ENCODE measurements at regions not wholly inside any gene's neighbourhood (a gene's known extent, or its start where the extent isn't known, plus 50 kb on each side); places are given as distances from the start of the nearest gene placed in this dataset.

DNA sequence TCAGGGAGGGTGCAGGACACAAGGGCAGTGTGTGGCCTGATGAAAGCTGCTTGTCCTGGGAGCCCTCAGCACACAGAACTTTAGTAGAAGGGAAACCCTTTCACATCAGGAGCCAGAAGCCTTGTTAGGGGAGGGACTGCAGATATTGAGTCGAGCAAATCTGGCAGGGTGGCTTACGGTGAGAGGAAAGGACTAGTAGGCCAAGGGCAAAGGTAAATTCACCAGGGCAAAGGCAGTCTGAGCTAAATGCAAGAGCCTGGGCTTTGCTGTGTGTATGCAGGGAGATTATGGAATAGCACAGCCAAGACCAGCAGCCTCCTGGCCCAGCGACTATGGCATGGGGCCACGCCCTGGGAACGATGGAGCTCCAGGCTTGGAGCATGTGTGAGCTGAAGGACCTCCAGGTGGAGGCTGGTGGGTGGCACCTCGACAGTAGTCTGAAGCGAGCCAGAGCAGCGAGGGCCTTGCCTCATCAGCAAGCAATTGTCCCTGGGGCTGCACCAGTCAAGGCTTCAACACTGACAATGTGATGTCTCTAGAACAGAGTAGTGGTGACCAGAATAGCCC, 76.1 kb downstream of the CCR1 start:
- no peak for TF ChIP-seq EZH2phosphoT487 (IDR thresholded peaks at IDR 0.05; ENCODE audit: borderline replicate concordance, low read length)
- no peak for TF ChIP-seq CTCF (IDR thresholded peaks at IDR 0.05; ENCODE audit: low read depth, low read length, poor library complexity, severe bottlenecking)
- Histone ChIP-seq H3K4me3 (ENCODE audit: low read length) (no peak overlapping the region), H3K27ac (ENCODE audit: low read depth, low read length) (no peak overlapping the region), H3F3A (ENCODE audit: control insufficient read depth, insufficient read depth) (no peaks in the 10 kb centered on the region), H3K4me1 (ENCODE audit: control insufficient read depth, low read length) (no peaks in the 10 kb centered on the region), H3K9me2 (replicated peaks; ENCODE audit: control insufficient read depth, low read length) (no peaks in the 10 kb centered on the region), H3K36me3 (ENCODE audit: control insufficient read depth, low read length) (no peaks in the 10 kb centered on the region), H3K27me3 (ENCODE audit: control insufficient read depth, low read length) (peaks cover 13% of the 10 kb centered on the region), H3K9me3 (ENCODE audit: control insufficient read depth, insufficient read depth, low read length) (no peaks in the 10 kb centered on the region), H3K4me2 (ENCODE audit: low read length) (no peak overlapping the region), H3K79me2 (ENCODE audit: control insufficient read depth, low read length) (no peaks in the 10 kb centered on the region), H4K20me1 (ENCODE audit: control insufficient read depth, insufficient read depth, low read depth, low read length) (no peaks in the 10 kb centered on the region)

- Histone ChIP-seq H3K36me3 (ENCODE audit: control insufficient read depth, low read length) (no peaks in the 10 kb centered on the region), H3K79me2 (ENCODE audit: control insufficient read depth, low read length) (no peaks in the 10 kb centered on the region), H3K4me3 (ENCODE audit: low read length) (no peak overlapping the region), H3K9me3 (ENCODE audit: control insufficient read depth, insufficient read depth, low read length) (no peaks in the 10 kb centered on the region), H3K27me3 (ENCODE audit: control insufficient read depth, low read length) (peaks cover 23% of the 10 kb centered on the region), H3K4me2 (ENCODE audit: low read length) (no peak overlapping the region), H3K27ac (ENCODE audit: low read depth, low read length) (no peak overlapping the region), H3F3A (ENCODE audit: control insufficient read depth, insufficient read depth) (no peaks in the 10 kb centered on the region), H4K20me1 (ENCODE audit: control insufficient read depth, insufficient read depth, low read depth, low read length) (no peaks in the 10 kb centered on the region), H3K4me1 (ENCODE audit: control insufficient read depth, low read length) (no peaks in the 10 kb centered on the region), H3K9me2 (replicated peaks; ENCODE audit: control insufficient read depth, low read length) (no peaks in the 10 kb centered on the region)
- no peak for TF ChIP-seq EZH2phosphoT487 (IDR thresholded peaks at IDR 0.05; ENCODE audit: borderline replicate concordance, low read length)
- no peak for TF ChIP-seq CTCF (IDR thresholded peaks at IDR 0.05; ENCODE audit: low read depth, low read length, poor library complexity, severe bottlenecking)
Measured at GRCh38 chr3:46130631-46131310, 77.3 kb downstream of the CCR1 start.

DNA sequence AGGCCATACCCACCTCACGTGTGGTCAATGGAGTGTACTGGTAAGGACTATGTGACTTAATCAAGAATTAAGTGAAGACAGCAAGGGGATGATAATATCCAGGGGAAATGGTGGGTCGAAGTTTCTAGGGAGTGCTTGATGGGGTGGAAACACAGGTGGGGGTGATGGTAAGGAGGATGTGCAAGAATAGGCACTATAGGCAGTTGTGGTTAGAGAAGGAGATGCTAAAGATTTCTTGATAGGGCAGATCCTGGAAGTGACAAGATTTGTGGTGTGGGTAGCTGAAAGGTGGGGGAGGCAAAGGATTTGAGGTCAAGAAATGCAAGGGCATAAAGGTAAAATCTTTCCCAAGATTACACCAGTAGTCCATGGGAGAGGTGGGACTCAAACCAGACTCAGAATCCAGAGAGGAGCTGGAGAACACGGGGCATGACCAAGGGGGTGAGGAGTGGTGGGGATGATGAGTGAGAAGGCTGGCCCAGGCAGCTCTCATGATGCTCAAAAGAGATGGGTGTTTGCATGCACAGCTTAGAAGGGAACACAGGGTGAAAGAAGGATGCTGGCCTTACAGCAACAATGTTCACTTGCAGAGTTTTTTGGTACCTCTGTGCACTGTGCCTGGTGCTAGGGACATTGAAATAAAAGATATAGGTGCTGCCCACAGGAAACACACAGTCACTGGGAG, 78.4 kb downstream of the CCR1 start:
- Histone ChIP-seq H3K4me2 (ENCODE audit: low read length) (no peak overlapping the region), H3F3A (ENCODE audit: control insufficient read depth, insufficient read depth) (no peaks in the 10 kb centered on the region), H3K9me2 (replicated peaks; ENCODE audit: control insufficient read depth, low read length) (no peaks in the 10 kb centered on the region), H3K36me3 (ENCODE audit: control insufficient read depth, low read length) (no peaks in the 10 kb centered on the region), H3K27ac (ENCODE audit: low read depth, low read length) (no peak overlapping the region), H3K9me3 (ENCODE audit: control insufficient read depth, insufficient read depth, low read length) (no peaks in the 10 kb centered on the region), H3K4me1 (ENCODE audit: control insufficient read depth, low read length) (no peaks in the 10 kb centered on the region), H3K79me2 (ENCODE audit: control insufficient read depth, low read length) (no peaks in the 10 kb centered on the region), H3K4me3 (ENCODE audit: low read length) (no peak overlapping the region), H4K20me1 (ENCODE audit: control insufficient read depth, insufficient read depth, low read depth, low read length) (no peaks in the 10 kb centered on the region), H3K27me3 (ENCODE audit: control insufficient read depth, low read length) (peaks cover 24% of the 10 kb centered on the region)
- TF ChIP-seq EZH2phosphoT487 (IDR thresholded peaks at IDR 0.05; ENCODE audit: borderline replicate concordance, low read length) (no peak), CTCF (IDR thresholded peaks at IDR 0.05; ENCODE audit: low read depth, low read length, poor library complexity, severe bottlenecking) (no peak)
